Stomach (tissue), 4 donors: ENCODE measurements at regions not wholly inside any gene's neighbourhood (a gene's known extent, or its start where the extent isn't known, plus 50 kb on each side); places are given as distances from the start of the nearest gene placed in this dataset.
"Not testable (repeated sequence)": the region's sequence is repeated elsewhere in the genome, so short reads cannot be mapped to it uniquely, and the experiment has no call there.

Experiments
- CTCF ChIP-seq, 7 experiments: fragments of 450-650 bp in 4 of 7; fragments of 200-600 bp in 3 of 7; sonication (generic) in 3 of 7; IDR thresholded peaks; one replicate each; pipeline ENCODE4 v1.5.1; 2016 to 2019; ENCODE audit warnings: antibody characterized with exemption in 7 of 7, control low read depth in 2 of 7, mild to moderate bottlenecking in 1 of 7
- POLR2AphosphoS5 ChIP-seq, 3 donors: sonication (generic); formaldehyde crosslinking; IDR thresholded peaks; one replicate each; pipeline ENCODE4 v1.6.1; 2016; ENCODE audit warnings: antibody characterized with exemption in 3 of 3

DNA sequence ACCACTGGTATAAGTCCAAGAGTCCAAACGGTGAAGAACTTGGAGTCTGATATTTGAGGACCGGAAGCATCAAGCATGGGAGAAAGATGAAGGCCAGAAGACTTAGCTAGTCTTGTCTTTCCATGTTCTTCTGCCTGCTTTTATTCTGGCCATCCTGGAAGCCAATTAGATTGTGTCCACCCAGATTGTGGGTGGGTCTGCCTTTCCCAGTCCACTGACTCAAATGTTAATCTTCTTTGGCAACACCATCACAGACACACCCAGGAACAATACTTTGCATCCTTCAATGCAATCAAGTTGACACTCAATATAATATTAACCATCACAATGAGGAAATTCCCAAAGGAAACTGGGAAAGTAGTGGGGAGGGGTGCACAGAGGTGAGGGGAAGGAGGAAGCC is 340.1 kb downstream of the BMP4 start:
- TF ChIP-seq CTCF, POLR2AphosphoS5 (IDR thresholded peaks at IDR 0.05): not testable (repeated sequence)
